ENCODE measurements at regions not wholly inside any gene's neighbourhood (a gene's known extent, or its start where the extent isn't known, plus 50 kb on each side); places are given as distances from the start of the nearest gene placed in this dataset.

GRCh38 chr7:8908889-8909288 lies 475.5 kb downstream of the NXPH1 start:
- TF ChIP-seq POLR2A (IDR thresholded peaks at IDR 0.05) (no peak), CTCF (IDR thresholded peaks at IDR 0.05) (no peak)
